ENCODE measurements at regions not wholly inside any gene's neighbourhood (a gene's known extent, or its start where the extent isn't known, plus 50 kb on each side); places are given as distances from the start of the nearest gene placed in this dataset.

DNA sequence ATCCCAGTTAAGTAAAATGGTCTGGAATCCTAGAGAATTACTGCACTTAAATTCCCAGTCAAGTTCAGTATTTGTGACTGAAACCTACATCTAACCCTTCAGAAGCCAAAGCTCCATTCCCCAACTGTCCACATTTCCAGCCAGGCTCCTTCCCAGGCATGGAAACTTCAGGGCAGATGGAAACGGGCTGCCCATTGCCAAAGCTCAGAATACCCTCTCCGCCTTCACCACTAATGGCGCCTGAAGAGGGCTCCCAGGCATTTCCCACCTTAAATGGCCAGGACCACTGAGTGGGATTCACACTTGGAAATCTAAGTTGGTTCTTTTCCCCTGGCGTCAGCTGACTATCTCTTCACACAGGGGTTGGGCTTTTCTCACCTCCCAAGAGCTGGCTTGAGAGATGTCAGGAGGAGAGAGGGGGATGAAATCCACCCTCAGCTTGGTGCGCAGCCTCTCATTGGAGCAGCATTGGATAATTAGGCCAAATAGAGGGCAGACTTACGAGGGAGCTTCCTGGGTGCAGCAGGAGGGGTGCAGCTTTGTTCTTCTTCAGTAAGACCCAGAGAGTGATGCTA lies 82.9 kb downstream of the ANKRD60 start:
- TF ChIP-seq, protein P1, sequence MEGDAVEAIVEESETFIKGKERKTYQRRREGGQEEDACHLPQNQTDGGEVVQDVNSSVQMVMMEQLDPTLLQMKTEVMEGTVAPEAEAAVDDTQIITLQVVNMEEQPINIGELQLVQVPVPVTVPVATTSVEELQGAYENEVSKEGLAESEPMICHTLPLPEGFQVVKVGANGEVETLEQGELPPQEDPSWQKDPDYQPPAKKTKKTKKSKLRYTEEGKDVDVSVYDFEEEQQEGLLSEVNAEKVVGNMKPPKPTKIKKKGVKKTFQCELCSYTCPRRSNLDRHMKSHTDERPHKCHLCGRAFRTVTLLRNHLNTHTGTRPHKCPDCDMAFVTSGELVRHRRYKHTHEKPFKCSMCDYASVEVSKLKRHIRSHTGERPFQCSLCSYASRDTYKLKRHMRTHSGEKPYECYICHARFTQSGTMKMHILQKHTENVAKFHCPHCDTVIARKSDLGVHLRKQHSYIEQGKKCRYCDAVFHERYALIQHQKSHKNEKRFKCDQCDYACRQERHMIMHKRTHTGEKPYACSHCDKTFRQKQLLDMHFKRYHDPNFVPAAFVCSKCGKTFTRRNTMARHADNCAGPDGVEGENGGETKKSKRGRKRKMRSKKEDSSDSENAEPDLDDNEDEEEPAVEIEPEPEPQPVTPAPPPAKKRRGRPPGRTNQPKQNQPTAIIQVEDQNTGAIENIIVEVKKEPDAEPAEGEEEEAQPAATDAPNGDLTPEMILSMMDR (IDR thresholded peaks at IDR 0.05; ENCODE audit: low read depth, low read length, missing control alignments) = no peak

GRCh38 chr20:58144096-58144495 lies 84.4 kb downstream of the ANKRD60 start:
- DNase-seq (ENCODE audit: extremely low read depth, low read depth) = no peak
- TF ChIP-seq, protein P1 (IDR thresholded peaks at IDR 0.05; ENCODE audit: low read depth, low read length, missing control alignments) = no peak
- H3K4me3 ChIP-seq (replicated peaks; ENCODE audit: low read depth, low read length) = no peak overlapping the region

More for the DNA sequence above, 82.9 kb downstream of the ANKRD60 start:
- no peak for DNase-seq (ENCODE audit: extremely low read depth, low read depth)
- no peak overlapping the region for H3K4me3 ChIP-seq (replicated peaks; ENCODE audit: low read depth, low read length)

DNA sequence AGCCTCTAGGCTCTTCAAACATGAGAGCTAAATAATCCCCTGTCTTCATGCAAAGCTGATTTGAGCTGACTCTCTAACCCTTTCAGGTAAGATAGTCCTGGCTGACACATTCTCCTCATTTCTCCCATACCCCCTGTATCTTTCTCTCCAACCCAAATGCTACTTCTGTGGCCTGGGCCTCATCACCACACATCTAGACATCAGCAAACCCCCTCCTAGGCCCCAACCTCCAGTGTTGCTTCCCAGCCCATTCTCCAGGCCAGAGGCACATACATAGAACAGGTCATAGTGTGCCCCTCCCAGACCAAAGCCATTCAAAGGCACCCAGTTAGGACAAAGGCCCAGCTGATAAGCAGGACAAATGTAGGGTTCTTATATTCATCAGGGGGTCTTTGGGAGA lies 84.9 kb downstream of the ANKRD60 start:
- no peak overlapping the region for H3K4me3 ChIP-seq (replicated peaks; ENCODE audit: low read depth, low read length)
- TF ChIP-seq, protein P1 (IDR thresholded peaks at IDR 0.05; ENCODE audit: low read depth, low read length, missing control alignments) = no peak
- no peak for DNase-seq (ENCODE audit: extremely low read depth, low read depth)

- H3K4me3 ChIP-seq (replicated peaks; ENCODE audit: low read depth, low read length) = no peak overlapping the region
- no peak for DNase-seq (ENCODE audit: extremely low read depth, low read depth)
- TF ChIP-seq, protein P1 (IDR thresholded peaks at IDR 0.05; ENCODE audit: low read depth, low read length, missing control alignments) = no peak
Measured at GRCh38 chr20:58142843-58143185, 85.6 kb downstream of the ANKRD60 start.

DNA sequence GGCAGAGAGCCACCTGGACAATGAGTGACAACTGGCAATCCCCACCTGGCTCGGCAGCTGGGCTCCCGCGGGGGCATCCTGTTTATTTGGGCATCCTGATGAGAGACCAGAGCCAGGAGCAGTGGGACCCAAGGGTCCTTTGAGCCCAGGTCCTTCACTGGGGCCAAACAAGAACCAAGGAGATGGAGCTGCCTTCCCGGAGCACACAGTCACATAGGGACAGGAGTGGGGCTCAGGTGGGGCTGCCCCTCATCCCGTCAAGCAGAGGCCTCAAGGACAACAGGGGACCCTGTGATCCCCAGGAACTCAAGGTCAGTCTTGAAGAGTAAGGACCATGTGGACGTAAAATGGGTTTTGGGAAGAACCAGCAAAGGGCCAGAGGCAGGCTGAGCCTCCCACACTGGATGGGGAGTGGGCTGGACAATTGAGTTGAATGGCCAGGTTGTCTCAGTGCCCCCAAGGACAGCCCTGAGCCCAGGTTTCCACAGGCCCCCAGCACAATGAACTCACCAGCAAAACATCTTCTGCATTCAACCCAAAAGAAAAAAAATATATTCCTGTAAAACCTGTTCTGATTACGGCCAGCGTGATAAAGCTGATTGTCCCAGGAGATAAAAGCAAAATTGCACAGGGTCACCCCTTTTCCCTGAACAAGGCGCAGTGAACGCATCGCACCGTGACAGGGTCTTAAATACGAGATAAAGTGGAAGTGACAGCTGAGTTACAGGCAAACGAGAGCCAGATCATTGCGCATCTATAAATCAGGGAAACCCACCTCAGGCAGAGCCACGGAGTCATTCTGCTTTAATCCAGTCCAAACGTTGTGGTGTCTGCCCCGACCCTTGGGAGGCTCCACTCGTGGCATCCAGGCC lies 86.2 kb downstream of the ANKRD60 start:
- no peak overlapping the region for H3K4me3 ChIP-seq (replicated peaks; ENCODE audit: low read depth, low read length)
- TF ChIP-seq, protein P1 (IDR thresholded peaks at IDR 0.05; ENCODE audit: low read depth, low read length, missing control alignments) = no peak
- DNase-seq (ENCODE audit: extremely low read depth, low read depth) = no peak

GRCh38 chr20:58141496-58141895 lies 87.0 kb downstream of the ANKRD60 start:
- no peak overlapping the region for H3K4me3 ChIP-seq (replicated peaks; ENCODE audit: low read depth, low read length)
- TF ChIP-seq, protein P1 (IDR thresholded peaks at IDR 0.05; ENCODE audit: low read depth, low read length, missing control alignments) = no peak
- no peak for DNase-seq (ENCODE audit: extremely low read depth, low read depth)

Measured in HFF-Myc (cell line).